SK-N-SH (cell line): ENCODE measurements at regions not wholly inside any gene's neighbourhood (a gene's known extent, or its start where the extent isn't known, plus 50 kb on each side); places are given as distances from the start of the nearest gene placed in this dataset.

Experiments
- CTCF ChIP-seq: fragments of 200-600 bp; sonication (generic); IDR thresholded peaks from 2 replicates; pipeline ENCODE4 v1.6.1; 2017; ENCODE audit warnings: antibody characterized with exemption, mild to moderate bottlenecking, moderate library complexity
- FOXM1 ChIP-seq: IDR thresholded peaks from 2 replicates; pipeline ENCODE4 v1.4.0; 2012; ENCODE audit warnings: low read depth, mild to moderate bottlenecking
- POLR2AphosphoS5 ChIP-seq: IDR thresholded peaks from 2 replicates; pipeline ENCODE4 v1.6.1; 2012; ENCODE audit warnings: low read depth, low read length
- RCOR1 ChIP-seq: fragments of 150-350 bp; IDR thresholded peaks from 2 replicates; pipeline ENCODE4 v1.6.1; 2017; ENCODE audit warnings: antibody characterized with exemption, low read length
- REST ChIP-seq: IDR thresholded peaks from 2 replicates; pipeline ENCODE4 v1.6.1; 2012; ENCODE audit warnings: mild to moderate bottlenecking, low read depth, low read length, moderate library complexity
- RFX5 ChIP-seq: IDR thresholded peaks from 2 replicates; pipeline ENCODE4 v1.6.1; 2012; ENCODE audit warnings: mild to moderate bottlenecking, improper control_type of control experiment, low read length
- SIN3A ChIP-seq: IDR thresholded peaks from 2 replicates; pipeline ENCODE4 v1.6.1; 2012; ENCODE audit warnings: low read depth, mild to moderate bottlenecking, low read length, moderate library complexity, borderline replicate concordance
- TAF1 ChIP-seq: IDR thresholded peaks from 2 replicates; pipeline ENCODE4 v1.6.1; 2012; ENCODE audit warnings: low read depth, mild to moderate bottlenecking, low read length, moderate library complexity, borderline replicate concordance
- USF1 ChIP-seq: IDR thresholded peaks from 2 replicates; pipeline ENCODE4 v1.4.0; 2012; ENCODE audit warnings: low read depth, borderline replicate concordance
- YY1 ChIP-seq: IDR thresholded peaks from 2 replicates; pipeline ENCODE4 v1.4.0; 2012; ENCODE audit warnings: low read depth, mild to moderate bottlenecking

GRCh38 chr5:9905661-9906060, 275.5 kb upstream of the TAS2R1 start:
- no peak for TF ChIP-seq RFX5
- TF ChIP-seq TAF1: no peak
- no peak for TF ChIP-seq REST
- TF ChIP-seq YY1: no peak
- no peak for TF ChIP-seq SIN3A
- no peak for TF ChIP-seq USF1
- no peak for TF ChIP-seq CTCF
- no peak for TF ChIP-seq FOXM1
- no peak for TF ChIP-seq RCOR1
- TF ChIP-seq POLR2AphosphoS5: no peak
